ENCODE measurements at regions not wholly inside any gene's neighbourhood (a gene's known extent, or its start where the extent isn't known, plus 50 kb on each side); places are given as distances from the start of the nearest gene placed in this dataset.
"Not testable (repeated sequence)": the region's sequence is repeated elsewhere in the genome, so short reads cannot be mapped to it uniquely, and the experiment has no call there.

- ATAC-seq: no peak
- Mint-ChIP-seq H3K36me3 (no peaks in the 10 kb centered on the region), H3K27me3 (peaks cover 38 to 71% (median 44%) of the 10 kb centered on the region in 5 donors)
Observed at GRCh38 chr12:115870510-115870909, 407.0 kb downstream of the MED13L start.

GRCh38 chr12:115870021-115870420 is 407.5 kb downstream of the MED13L start:
- Mint-ChIP-seq H3K4me1 (no peaks in the 10 kb centered on the region), H3K27me3 (peaks cover 38 to 69% (median 42%) of the 10 kb centered on the region in 5 donors), H3K9me3 (peaks cover 0 to 8% (median 0%) of the 10 kb centered on the region in 9 donors), H3K4me3 (no peak overlapping the region), H3K27ac (peak overlapping the region in 1 of 10 donors; percentile 15), H3K36me3 (no peaks in the 10 kb centered on the region)
- DNase-seq (no peak), ATAC-seq (no peak)
- POLR2A ChIA-PET: no interaction called here

More at GRCh38 chr12:115870510-115870909, 407.0 kb downstream of the MED13L start:
- Mint-ChIP-seq H3K9me3 (peaks cover 0 to 8% (median 0%) of the 10 kb centered on the region in 9 donors), H3K4me1 (no peaks in the 10 kb centered on the region), H3K27ac (no peak overlapping the region), H3K4me3 (no peak overlapping the region)
- POLR2A ChIA-PET: no interaction called here
- no peak for DNase-seq

GRCh38 chr12:115869604-115870003 is 407.9 kb downstream of the MED13L start:
- Mint-ChIP-seq H3K4me3 (no peak overlapping the region), H3K27me3 (peaks cover 36 to 65% (median 38%) of the 10 kb centered on the region in 5 donors), H3K4me1 (no peaks in the 10 kb centered on the region), H3K27ac (peak overlapping the region in 1 of 10 donors; percentile 15), H3K36me3 (no peaks in the 10 kb centered on the region), H3K9me3 (peaks cover 0 to 7% (median 0%) of the 10 kb centered on the region in 9 donors)
- DNase-seq (no peak), ATAC-seq (no peak)
- POLR2A ChIA-PET: no interaction called here

- no peak for ATAC-seq
- DNase-seq: no peak
- POLR2A ChIA-PET: no interaction called here
- Mint-ChIP-seq H3K4me1 (no peaks in the 10 kb centered on the region), H3K4me3 (no peak overlapping the region), H3K27me3 (peaks cover 28 to 55% (median 36%) of the 10 kb centered on the region in 5 donors), H3K27ac (no peak overlapping the region), H3K36me3 (no peaks in the 10 kb centered on the region), H3K9me3 (peaks cover 0 to 5% (median 0%) of the 10 kb centered on the region in 9 donors)
Observed at GRCh38 chr12:115868624-115869023, 408.9 kb downstream of the MED13L start.

- Mint-ChIP-seq H3K27ac (no peak overlapping the region), H3K4me3 (no peak overlapping the region), H3K4me1 (no peaks in the 10 kb centered on the region), H3K27me3 (peaks cover 24 to 50% (median 33%) of the 10 kb centered on the region in 5 donors), H3K9me3 (peaks cover 0 to 5% (median 0%) of the 10 kb centered on the region in 9 donors), H3K36me3 (no peaks in the 10 kb centered on the region)
- POLR2A ChIA-PET: no interaction called here
- ATAC-seq (no peak), DNase-seq (no peak)
Observed at GRCh38 chr12:115867854-115868253, 409.6 kb downstream of the MED13L start.

- ATAC-seq: no peak
- POLR2A ChIA-PET: no interaction called here
- peaks cover 0 to 5% (median 0%) of the 10 kb centered on the region in 9 donors for H3K9me3 Mint-ChIP-seq
- H3K27ac Mint-ChIP-seq: no peak overlapping the region
- DNase-seq: no peak
- H3K27me3 Mint-ChIP-seq: peaks cover 19 to 50% (median 31%) of the 10 kb centered on the region in 5 donors
- no peaks in the 10 kb centered on the region for H3K4me1 Mint-ChIP-seq
- no peak overlapping the region for H3K4me3 Mint-ChIP-seq
- no peaks in the 10 kb centered on the region for H3K36me3 Mint-ChIP-seq
Observed at GRCh38 chr12:115866909-115867525, 410.5 kb downstream of the MED13L start.

- DNase-seq, POLR2A ChIA-PET, H3K4me1 Mint-ChIP-seq, H3K4me3 Mint-ChIP-seq, ATAC-seq, H3K9me3 Mint-ChIP-seq, H3K27ac Mint-ChIP-seq, H3K36me3 Mint-ChIP-seq: not testable (repeated sequence)
- peaks cover 22 to 53% (median 33%) of the 10 kb centered on the region in 5 donors for H3K27me3 Mint-ChIP-seq
Observed at GRCh38 chr12:115866281-115866680, 411.2 kb downstream of the MED13L start.

- ATAC-seq: no peak
- POLR2A ChIA-PET: no interaction called here
- peaks cover 0 to 5% (median 0%) of the 10 kb centered on the region in 9 donors for H3K9me3 Mint-ChIP-seq
Observed at GRCh38 chr12:115864396-115864795, 413.1 kb downstream of the MED13L start.

GRCh38 chr12:115860619-115861018 is 416.9 kb downstream of the MED13L start:
- no peak overlapping the region for H3K4me3 Mint-ChIP-seq
- no peak for ATAC-seq
- H3K27me3 Mint-ChIP-seq: peaks cover 13 to 45% (median 22%) of the 10 kb centered on the region in 5 donors
- no peak overlapping the region for H3K27ac Mint-ChIP-seq
- no peak for DNase-seq
- H3K9me3 Mint-ChIP-seq: peaks cover 0 to 2% (median 0%) of the 10 kb centered on the region in 9 donors
- H3K36me3 Mint-ChIP-seq: no peaks in the 10 kb centered on the region
- POLR2A ChIA-PET: no interaction called here
- no peaks in the 10 kb centered on the region for H3K4me1 Mint-ChIP-seq

More at GRCh38 chr12:115864396-115864795, 413.1 kb downstream of the MED13L start:
- Mint-ChIP-seq H3K36me3 (no peaks in the 10 kb centered on the region), H3K4me1 (no peaks in the 10 kb centered on the region), H3K27me3 (peaks cover 14 to 58% (median 29%) of the 10 kb centered on the region in 5 donors), H3K4me3 (no peak overlapping the region), H3K27ac (no peak overlapping the region)
- no peak for DNase-seq

GRCh38 chr12:115859231-115859630 is 418.3 kb downstream of the MED13L start:
- no peaks in the 10 kb centered on the region for H3K4me1 Mint-ChIP-seq
- DNase-seq (no peak), ATAC-seq (no peak)
- H3K36me3 Mint-ChIP-seq: no peaks in the 10 kb centered on the region
- POLR2A ChIA-PET: no interaction called here
- peaks cover 13 to 45% (median 22%) of the 10 kb centered on the region in 5 donors for H3K27me3 Mint-ChIP-seq
- peaks cover 0 to 4% (median 0%) of the 10 kb centered on the region in 9 donors for H3K9me3 Mint-ChIP-seq
- H3K27ac Mint-ChIP-seq: no peak overlapping the region
- H3K4me3 Mint-ChIP-seq: no peak overlapping the region

GRCh38 chr12:115857923-115858322 is 419.6 kb downstream of the MED13L start:
- H3K36me3 Mint-ChIP-seq: no peaks in the 10 kb centered on the region
- ATAC-seq (no peak), DNase-seq (no peak)
- H3K27me3 Mint-ChIP-seq: peaks cover 15 to 43% (median 22%) of the 10 kb centered on the region in 5 donors
- H3K27ac Mint-ChIP-seq: no peak overlapping the region
- H3K4me1 Mint-ChIP-seq: no peaks in the 10 kb centered on the region
- H3K9me3 Mint-ChIP-seq: peaks cover 0 to 2% (median 0%) of the 10 kb centered on the region in 9 donors
- POLR2A ChIA-PET: no interaction called here
- H3K4me3 Mint-ChIP-seq: no peak overlapping the region

GRCh38 chr12:115857160-115857920 is 420.2 kb downstream of the MED13L start:
- ATAC-seq (no peak), DNase-seq (no peak)
- no peaks in the 10 kb centered on the region for H3K4me1 Mint-ChIP-seq
- peaks cover 15 to 37% (median 21%) of the 10 kb centered on the region in 5 donors for H3K27me3 Mint-ChIP-seq
- H3K36me3 Mint-ChIP-seq: peaks cover 0 to 3% (median 0%) of the 10 kb centered on the region in 3 donors
- H3K4me3 Mint-ChIP-seq: no peak overlapping the region
- POLR2A ChIA-PET: no interaction called here
- peaks cover 0 to 4% (median 0%) of the 10 kb centered on the region in 9 donors for H3K9me3 Mint-ChIP-seq
- H3K27ac Mint-ChIP-seq: no peak overlapping the region

GRCh38 chr12:115852054-115852453 is 425.4 kb downstream of the MED13L start:
- POLR2A ChIA-PET: no interaction called here

More at GRCh38 chr12:115852054-115852453, 425.4 kb downstream of the MED13L start:
- peaks cover 0 to 12% (median 0%) of the 10 kb centered on the region in 3 donors for H3K36me3 Mint-ChIP-seq
- H3K9me3 Mint-ChIP-seq: peaks cover 0 to 8% (median 0%) of the 10 kb centered on the region in 9 donors
- peaks cover 4 to 11% (median 9%) of the 10 kb centered on the region in 5 donors for H3K27me3 Mint-ChIP-seq
- ATAC-seq: no peak
- no peak for DNase-seq
- no peak overlapping the region for H3K4me3 Mint-ChIP-seq
- H3K27ac Mint-ChIP-seq: no peak overlapping the region
- no peaks in the 10 kb centered on the region for H3K4me1 Mint-ChIP-seq
